Keratinocyte (primary cell): ENCODE measurements at regions not wholly inside any gene's neighbourhood (a gene's known extent, or its start where the extent isn't known, plus 50 kb on each side); places are given as distances from the start of the nearest gene placed in this dataset.
A peak's percentile ranks its signal among the peaks of the same experiment; 100 is the strongest.

Experiments
- DNase-seq: peaks from one replicate; pipeline ENCODE4 v3.0.0-alpha.2; 2011; ENCODE audit warnings: low read depth, missing footprints, low spot score
- FAIRE-seq: peaks from 2 replicates; lab custom pipeline; 2011; peaks lifted over from hg19 to GRCh38; lab: Jason Lieb, UNC
- H2AFZ ChIP-seq: 2 replicates; pipeline ENCODE4 v1.6.0; 2012; ENCODE audit warnings: low read length, control low read depth, inconsistent platforms; ENCODE audit not compliant: control insufficient read depth
- H3K27ac ChIP-seq: 2 replicates; pipeline ENCODE4 v1.5.1; 2011; ENCODE audit warnings: low read length; ENCODE audit not compliant: control insufficient read depth, insufficient read depth
- H3K27me3 ChIP-seq: 3 replicates; pipeline ENCODE4 v1.6.0; 2011; ENCODE audit warnings: low read length; ENCODE audit not compliant: control insufficient read depth, insufficient read depth; ENCODE audit errors: extremely low read depth
- H3K36me3 ChIP-seq, 2 experiments: 2 replicates in 1 of 2; 3 replicates in 1 of 2; pipeline ENCODE4 v1.5.1; 2011; ENCODE audit warnings: low read length in 2 of 2, mild to moderate bottlenecking in 1 of 2; ENCODE audit not compliant: control insufficient read depth in 2 of 2, insufficient read depth in 2 of 2; ENCODE audit errors: extremely low read depth in 1 of 2
- H3K4me1 ChIP-seq: 3 replicates; pipeline ENCODE4 v1.5.1; 2011; ENCODE audit warnings: low read length; ENCODE audit not compliant: control insufficient read depth, insufficient read depth; ENCODE audit errors: extremely low read depth
- H3K4me2 ChIP-seq: 3 replicates; pipeline ENCODE4 v1.6.0; 2011; ENCODE audit warnings: low read depth, low read length; ENCODE audit not compliant: control insufficient read depth, insufficient read depth; ENCODE audit errors: extremely low read depth
- H3K4me3 ChIP-seq, 3 experiments: fragments of 200-600 bp in 1 of 3; sonication (generic) in 1 of 3; 2 replicates in 2 of 3; 3 replicates in 1 of 3; pipeline ENCODE4 v1.5.1; 2011 to 2016; ENCODE audit warnings: low read length in 3 of 3, mild to moderate bottlenecking in 3 of 3, control low read depth in 2 of 3, inconsistent platforms in 1 of 3, low read depth in 1 of 3, mixed read lengths in 1 of 3, mixed run types in 1 of 3, moderate library complexity in 1 of 3; ENCODE audit not compliant: control insufficient read depth in 2 of 3, insufficient read depth in 2 of 3; ENCODE audit errors: extremely low read depth in 1 of 3
- H3K79me2 ChIP-seq: 2 replicates; pipeline ENCODE4 v1.6.0; 2012; ENCODE audit warnings: low read length; ENCODE audit not compliant: control insufficient read depth, insufficient read depth
- H3K9ac ChIP-seq: 3 replicates; pipeline ENCODE4 v1.6.0; 2011; ENCODE audit warnings: low read length; ENCODE audit not compliant: control insufficient read depth, insufficient read depth; ENCODE audit errors: extremely low read depth
- H3K9me1 ChIP-seq: 3 replicates; pipeline ENCODE4 v1.6.0; 2011; ENCODE audit warnings: low read length; ENCODE audit not compliant: control insufficient read depth, insufficient read depth; ENCODE audit errors: extremely low read depth
- H3K9me3 ChIP-seq: 2 replicates; pipeline ENCODE4 v1.5.1; 2012; ENCODE audit warnings: low read depth, low read length; ENCODE audit not compliant: control insufficient read depth
- H4K20me1 ChIP-seq: 3 replicates; pipeline ENCODE4 v1.6.0; 2011; ENCODE audit warnings: low read length; ENCODE audit not compliant: control insufficient read depth, insufficient read depth; ENCODE audit errors: extremely low read depth
- EZH2 ChIP-seq: IDR thresholded peaks from one replicate; pipeline ENCODE4 v1.6.1; 2012; ENCODE audit warnings: inconsistent platforms, mild to moderate bottlenecking, low read length, moderate library complexity
- dilution Hi-C: fragments of 300-500 bp; cut with MboI; formaldehyde crosslinking; loops from one replicate; pipeline ENCODE4 v1.7.0; 2020; ENCODE audit warnings: low sequenced_read_pairs; ENCODE audit not compliant: extremely low pct_ligation_motif_present
- TF ChIP-seq, protein P1 (sequence below), 3 experiments: IDR thresholded peaks in 1 of 3; conservative IDR thresholded peaks in 1 of 3; optimal IDR thresholded peaks in 1 of 3; 2 replicates in 2 of 3; 3 replicates in 1 of 3; pipeline versions ENCODE3 to v1.5.1; 2011; ENCODE audit warnings: low read length in 3 of 3, mild to moderate bottlenecking in 3 of 3, moderate library complexity in 2 of 3, control low read depth in 1 of 3, inconsistent platforms in 1 of 3; ENCODE audit not compliant: insufficient read depth in 2 of 3; ENCODE audit errors: extremely low read depth in 1 of 3

DNA sequence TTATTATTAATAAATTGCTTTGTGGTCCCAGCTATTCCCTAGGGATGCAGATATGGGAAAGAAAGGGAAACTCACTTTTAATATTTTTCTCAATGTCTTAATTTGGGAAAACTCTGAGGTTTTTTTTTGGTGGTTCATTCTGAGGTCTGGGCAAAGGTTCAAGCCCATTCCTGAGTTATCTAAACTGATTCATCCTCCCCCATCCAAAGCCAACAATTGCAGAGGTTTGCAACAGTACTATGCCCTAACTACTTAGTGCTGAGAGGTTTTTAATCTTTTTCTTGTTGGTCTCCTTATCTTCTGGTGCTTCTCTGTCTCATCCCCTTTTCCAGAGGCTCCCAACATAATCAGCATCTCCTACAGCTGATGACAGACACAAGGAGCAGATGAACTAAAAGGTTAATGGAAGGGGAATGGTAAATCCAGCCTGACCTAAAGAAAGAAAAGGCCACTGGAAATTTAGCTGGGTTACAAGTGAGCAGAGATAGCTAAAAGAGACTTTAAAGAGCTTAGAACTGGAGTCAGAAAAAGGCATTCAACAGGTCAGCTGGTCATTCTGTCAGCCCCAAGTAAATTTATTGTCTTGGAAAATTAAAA, 390.4 kb downstream of the TGFB2 start:
- Histone ChIP-seq H2AFZ (peak overlapping the region; percentile 20), H3K9ac (no peak overlapping the region), H3K4me2 (peak overlapping the region; percentile 17), H3K4me3 (no peak overlapping the region), H4K20me1 (no peaks in the 10 kb centered on the region), H3K79me2 (no peaks in the 10 kb centered on the region), H3K9me3 (no peaks in the 10 kb centered on the region), H3K9me1 (no peaks in the 10 kb centered on the region), H3K36me3 (no peaks in the 10 kb centered on the region), H3K4me1 (peaks cover 13% of the 10 kb centered on the region), H3K27ac (no peak overlapping the region), H3K27me3 (no peaks in the 10 kb centered on the region)
- dilution Hi-C loops = no loop called here
- DNase-seq = no peak
- no peak for TF ChIP-seq EZH2
- FAIRE-seq = no peak

DNA sequence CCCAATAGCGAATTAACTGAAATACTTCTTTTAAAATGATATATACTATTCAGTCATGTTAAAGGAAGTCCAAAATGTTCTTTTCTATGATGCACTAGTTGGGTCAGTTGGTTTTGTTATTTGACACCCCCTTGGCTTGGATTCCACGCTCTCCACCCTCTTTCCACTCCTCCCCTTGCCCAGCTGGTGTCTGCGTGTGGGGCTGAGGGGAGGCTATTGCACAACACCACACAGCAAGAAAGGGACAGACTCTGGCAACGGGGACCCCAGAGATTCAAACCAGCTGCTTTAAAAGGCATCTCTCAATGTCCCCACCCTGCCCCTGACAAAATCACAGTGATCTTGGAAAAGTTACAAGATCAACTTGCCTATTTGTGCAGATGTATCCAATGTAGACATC, 394.3 kb downstream of the TGFB2 start:
- Histone ChIP-seq H3K4me2 (no peak overlapping the region), H3K4me1 (peaks cover 22% of the 10 kb centered on the region), H3K9ac (no peak overlapping the region), H3K27me3 (no peaks in the 10 kb centered on the region), H3K79me2 (no peaks in the 10 kb centered on the region), H2AFZ (no peak overlapping the region), H4K20me1 (no peaks in the 10 kb centered on the region), H3K4me3 (no peak overlapping the region), H3K36me3 (no peaks in the 10 kb centered on the region), H3K9me1 (no peaks in the 10 kb centered on the region), H3K9me3 (no peaks in the 10 kb centered on the region), H3K27ac (no peak overlapping the region)
- FAIRE-seq (no peak), DNase-seq (no peak)
- dilution Hi-C loops = no loop called here
- TF ChIP-seq, protein P1, sequence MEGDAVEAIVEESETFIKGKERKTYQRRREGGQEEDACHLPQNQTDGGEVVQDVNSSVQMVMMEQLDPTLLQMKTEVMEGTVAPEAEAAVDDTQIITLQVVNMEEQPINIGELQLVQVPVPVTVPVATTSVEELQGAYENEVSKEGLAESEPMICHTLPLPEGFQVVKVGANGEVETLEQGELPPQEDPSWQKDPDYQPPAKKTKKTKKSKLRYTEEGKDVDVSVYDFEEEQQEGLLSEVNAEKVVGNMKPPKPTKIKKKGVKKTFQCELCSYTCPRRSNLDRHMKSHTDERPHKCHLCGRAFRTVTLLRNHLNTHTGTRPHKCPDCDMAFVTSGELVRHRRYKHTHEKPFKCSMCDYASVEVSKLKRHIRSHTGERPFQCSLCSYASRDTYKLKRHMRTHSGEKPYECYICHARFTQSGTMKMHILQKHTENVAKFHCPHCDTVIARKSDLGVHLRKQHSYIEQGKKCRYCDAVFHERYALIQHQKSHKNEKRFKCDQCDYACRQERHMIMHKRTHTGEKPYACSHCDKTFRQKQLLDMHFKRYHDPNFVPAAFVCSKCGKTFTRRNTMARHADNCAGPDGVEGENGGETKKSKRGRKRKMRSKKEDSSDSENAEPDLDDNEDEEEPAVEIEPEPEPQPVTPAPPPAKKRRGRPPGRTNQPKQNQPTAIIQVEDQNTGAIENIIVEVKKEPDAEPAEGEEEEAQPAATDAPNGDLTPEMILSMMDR (optimal IDR thresholded peaks at IDR 0.05 in 1 of 3, IDR thresholded peaks at IDR 0.05 in 1 of 3, conservative IDR thresholded peaks at IDR 0.05 in 1 of 3; ENCODE audit: extremely low read depth in 1 of 3, insufficient read depth in 2 of 3, low read length in 3 of 3) = no peak
- TF ChIP-seq EZH2 = no peak

DNA sequence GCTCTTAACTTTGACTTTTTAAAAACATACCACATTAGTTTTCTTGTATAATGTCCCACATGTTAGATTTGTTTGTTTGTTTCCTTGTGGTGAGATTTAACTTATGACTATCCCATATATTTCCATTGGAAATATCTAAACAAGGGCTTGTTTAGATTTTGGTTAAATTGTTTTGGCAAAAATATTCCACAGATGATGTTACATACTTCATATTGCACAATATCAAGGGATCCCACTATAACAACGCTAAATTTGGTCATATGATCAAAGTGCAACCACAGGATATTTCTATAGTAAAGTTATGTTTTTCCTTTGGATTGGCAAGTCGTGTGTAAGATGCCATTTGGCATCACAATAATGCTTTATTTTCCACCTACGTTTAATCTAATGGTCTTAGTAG, 396.7 kb downstream of the TGFB2 start:
- DNase-seq (no peak), FAIRE-seq (no peak)
- H3K9me1 ChIP-seq = no peaks in the 10 kb centered on the region
- H4K20me1 ChIP-seq = no peaks in the 10 kb centered on the region
- no peak overlapping the region for H3K4me2 ChIP-seq
- H3K9ac ChIP-seq = no peak overlapping the region
- no peaks in the 10 kb centered on the region for H3K9me3 ChIP-seq
- H3K36me3 ChIP-seq = no peaks in the 10 kb centered on the region
- no peak overlapping the region for H3K4me3 ChIP-seq
- no peak overlapping the region for H3K27ac ChIP-seq
- H2AFZ ChIP-seq = no peak overlapping the region
- no peaks in the 10 kb centered on the region for H3K79me2 ChIP-seq
- H3K27me3 ChIP-seq = no peaks in the 10 kb centered on the region
- peaks cover 10% of the 10 kb centered on the region for H3K4me1 ChIP-seq
- TF ChIP-seq EZH2 = no peak
- TF ChIP-seq, protein P1 (optimal IDR thresholded peaks at IDR 0.05 in 1 of 3, IDR thresholded peaks at IDR 0.05 in 1 of 3, conservative IDR thresholded peaks at IDR 0.05 in 1 of 3; ENCODE audit: extremely low read depth in 1 of 3, insufficient read depth in 2 of 3, low read length in 3 of 3) = no peak
- dilution Hi-C loops = no loop called here
